ENCODE measurements at regions not wholly inside any gene's neighbourhood (a gene's known extent, or its start where the extent isn't known, plus 50 kb on each side); places are given as distances from the start of the nearest gene placed in this dataset.
"Not testable (repeated sequence)": the region's sequence is repeated elsewhere in the genome, so short reads cannot be mapped to it uniquely, and the experiment has no call there.

DNA sequence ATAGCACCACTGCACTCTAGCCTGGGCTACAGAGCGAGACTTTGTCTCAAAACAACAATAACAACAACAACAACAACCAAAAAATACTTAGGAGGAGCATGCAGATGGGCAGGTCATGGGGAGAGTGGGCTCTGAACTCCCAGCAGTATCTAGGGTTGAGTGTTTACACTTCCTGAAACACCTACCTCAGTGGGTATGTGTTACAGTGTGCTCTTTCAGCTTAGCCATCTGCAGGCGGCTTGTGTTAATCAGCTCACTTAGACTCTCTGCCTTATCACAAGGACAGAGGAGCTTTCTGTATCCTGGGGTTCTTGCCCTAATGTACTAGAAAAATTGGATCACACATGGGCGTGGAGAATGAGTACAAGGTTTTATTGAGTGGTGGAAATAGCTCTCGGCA, 340.2 kb downstream of the KIF20B start:
- FAIRE-seq, result no peak

DNA sequence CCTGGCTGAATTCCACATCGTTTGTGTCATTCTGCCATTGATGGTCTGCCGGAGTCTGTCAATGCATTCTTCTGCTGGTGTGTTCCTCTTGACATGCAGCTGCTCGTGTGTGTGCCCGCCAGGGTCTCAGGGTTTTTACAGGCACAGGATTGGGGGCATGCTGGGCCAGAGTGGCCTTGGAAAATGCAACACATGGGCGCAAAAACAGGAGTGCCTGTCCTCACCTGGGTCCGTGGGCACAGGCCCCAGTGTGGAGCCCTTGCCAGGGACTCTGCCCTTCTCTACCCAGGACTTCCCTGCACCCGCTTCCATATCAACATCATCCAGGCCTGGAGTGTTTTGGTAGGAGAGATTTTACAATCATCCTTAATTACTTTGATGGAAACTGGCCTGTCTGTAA, 340.7 kb downstream of the KIF20B start:
- no peak for FAIRE-seq

DNA sequence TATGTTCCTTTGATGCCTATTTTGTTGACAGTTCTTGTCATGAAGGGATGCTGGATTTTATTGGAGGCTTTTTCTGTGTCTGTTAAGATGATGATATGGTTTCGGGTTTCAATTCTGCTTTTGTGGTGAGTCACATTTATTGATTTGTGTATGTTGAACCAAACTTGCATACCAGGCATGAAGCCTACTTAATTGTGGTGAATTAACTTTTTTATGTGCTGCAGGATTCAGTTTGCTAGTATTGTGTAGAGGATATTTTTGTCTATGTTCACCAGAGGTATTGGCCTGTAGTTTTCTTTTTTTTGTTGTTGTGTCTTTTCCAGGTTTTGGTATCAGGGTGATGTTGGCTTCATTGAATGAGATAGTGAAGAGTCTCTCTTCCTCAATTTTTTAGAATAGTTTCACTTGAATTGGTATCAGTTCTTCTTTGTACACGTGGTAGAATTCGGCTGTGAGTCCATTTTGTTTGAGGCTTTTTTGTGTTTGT, 345.9 kb downstream of the KIF20B start:
- no peak for FAIRE-seq

DNA sequence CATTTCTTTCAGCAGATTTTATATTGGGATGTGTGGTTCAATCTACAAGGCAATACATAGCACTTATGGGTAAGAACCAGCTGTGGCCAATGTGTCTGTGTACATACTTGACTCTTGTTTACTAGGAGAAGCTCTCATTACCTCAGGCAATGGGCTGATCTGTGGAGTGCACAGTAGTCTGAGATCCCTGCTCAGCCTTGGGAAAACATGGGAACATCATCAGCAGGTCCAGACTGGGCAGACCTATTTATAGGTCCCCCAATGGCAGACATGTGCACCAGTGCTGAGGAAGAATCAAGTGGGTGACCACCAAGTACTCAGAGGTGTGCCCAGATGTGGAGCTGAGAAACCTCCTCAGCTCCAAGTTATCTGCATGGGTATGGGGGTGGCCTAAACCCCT, 349.7 kb downstream of the KIF20B start:
- FAIRE-seq, result no peak

DNA sequence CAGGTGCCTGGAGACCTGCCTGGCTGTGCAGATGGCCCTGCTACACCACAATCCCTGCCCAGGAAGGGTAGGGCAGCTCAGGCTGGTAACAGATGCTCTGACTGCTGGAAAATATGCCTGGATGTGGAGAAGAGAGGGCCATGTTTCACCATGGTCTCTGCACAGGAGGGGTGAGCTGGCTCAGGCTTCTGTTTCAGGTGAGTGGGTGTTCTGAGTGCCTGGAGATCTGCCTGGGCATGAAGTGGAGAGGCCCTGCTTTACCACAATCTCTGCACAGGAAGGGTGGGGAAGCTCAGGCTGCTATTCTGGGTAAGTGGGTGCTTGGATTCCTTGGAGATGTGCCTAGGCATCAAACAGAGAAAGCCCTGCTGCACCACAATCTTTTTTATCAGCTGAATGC, 350.1 kb downstream of the KIF20B start:
- FAIRE-seq, result no peak

DNA sequence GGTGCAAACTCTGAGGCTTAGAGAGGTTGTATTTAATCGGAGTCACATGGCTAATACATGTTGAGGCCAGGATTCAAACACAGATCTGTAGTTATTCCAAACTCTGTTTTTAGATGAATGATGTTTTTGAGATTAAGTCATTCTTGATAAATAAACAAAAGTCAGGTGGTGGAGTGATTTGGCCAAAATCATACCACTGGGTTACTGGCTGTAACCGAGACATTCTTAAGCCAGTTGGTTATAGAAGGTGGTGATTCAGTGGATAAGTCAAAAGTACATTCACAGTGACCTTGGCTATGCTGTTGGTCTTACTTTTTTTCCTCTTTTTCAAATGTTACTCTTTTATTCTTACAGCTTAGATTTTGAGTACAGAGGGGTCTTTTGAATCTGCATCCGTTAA, 361.4 kb downstream of the KIF20B start:
- no peak for FAIRE-seq

DNA sequence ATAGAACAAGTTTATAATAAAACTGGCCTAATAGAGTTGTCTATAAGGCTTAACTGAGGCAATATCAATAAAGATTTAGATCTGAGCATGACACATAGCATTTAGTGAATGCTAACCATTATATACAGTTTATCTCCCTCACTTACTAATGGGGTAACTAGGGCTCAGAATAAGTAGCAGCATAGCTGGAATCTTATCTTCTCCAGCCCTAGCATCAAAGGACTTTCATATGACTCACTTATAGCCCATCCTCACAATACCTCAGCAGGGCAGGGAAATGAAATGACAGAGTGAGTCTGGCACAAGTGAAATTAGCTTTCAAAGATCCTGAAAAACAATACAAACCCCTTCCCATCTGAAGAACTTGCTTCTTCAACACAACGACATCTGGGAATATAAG, 362.9 kb downstream of the KIF20B start:
- FAIRE-seq, result no peak

DNA sequence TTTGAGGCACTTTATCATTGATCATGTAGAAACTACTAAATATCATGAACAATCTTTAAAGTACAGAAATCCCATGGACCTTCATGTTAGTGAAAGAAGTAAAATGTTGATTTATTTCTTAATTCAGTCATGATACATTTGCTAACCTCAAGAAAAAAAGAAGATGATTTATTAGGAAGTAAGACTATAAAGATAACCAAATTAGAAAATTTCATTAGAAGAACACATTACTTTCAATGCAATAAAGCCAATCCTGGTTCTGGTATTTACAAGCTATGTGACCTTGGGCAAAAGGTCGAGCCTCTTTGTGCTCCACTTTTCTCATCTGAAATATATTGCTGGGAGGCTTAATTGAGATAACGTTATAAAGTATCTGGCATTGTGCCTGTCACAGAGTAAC, 365.0 kb downstream of the KIF20B start:
- no peak for FAIRE-seq

DNA sequence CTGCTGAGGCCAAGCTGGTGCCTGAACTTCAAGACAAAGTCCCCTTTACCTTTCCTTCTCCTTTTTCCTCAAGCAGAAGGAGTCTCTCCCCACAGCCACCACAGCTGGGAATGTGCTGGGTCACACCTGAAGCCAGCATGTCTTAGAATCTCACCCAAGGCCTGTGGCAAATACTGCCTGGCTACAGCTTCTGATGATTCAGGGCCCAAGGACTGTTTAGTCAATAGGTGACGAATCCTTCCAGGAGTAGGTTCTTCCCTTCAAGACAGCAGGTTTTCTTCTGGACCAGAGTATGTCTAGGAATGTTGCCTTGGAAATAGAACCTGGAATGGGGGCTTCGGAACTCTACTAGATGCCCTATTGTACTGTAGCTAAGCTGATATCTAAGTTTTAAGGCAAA, 374.6 kb downstream of the KIF20B start:
- FAIRE-seq, result no peak

DNA sequence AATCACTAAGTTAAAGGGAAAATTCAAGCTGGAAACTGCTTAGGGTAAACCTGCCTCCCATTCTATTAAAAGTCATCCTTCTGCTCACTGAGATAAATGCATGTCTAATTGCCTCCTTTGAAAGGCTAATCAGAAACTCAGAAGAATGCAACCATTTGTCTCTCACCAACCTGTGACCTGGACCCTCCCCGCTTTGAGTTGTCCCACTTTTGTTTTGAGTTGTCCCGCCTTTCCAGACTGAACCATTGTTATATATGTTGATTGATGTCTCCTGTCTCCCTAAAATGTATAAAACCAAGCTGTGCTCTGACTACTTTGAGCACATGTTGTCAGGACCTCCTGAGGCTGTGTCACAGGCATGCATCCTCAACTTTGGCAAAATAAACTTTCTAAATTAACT, 378.4 kb downstream of the KIF20B start:
- no peak for FAIRE-seq

DNA sequence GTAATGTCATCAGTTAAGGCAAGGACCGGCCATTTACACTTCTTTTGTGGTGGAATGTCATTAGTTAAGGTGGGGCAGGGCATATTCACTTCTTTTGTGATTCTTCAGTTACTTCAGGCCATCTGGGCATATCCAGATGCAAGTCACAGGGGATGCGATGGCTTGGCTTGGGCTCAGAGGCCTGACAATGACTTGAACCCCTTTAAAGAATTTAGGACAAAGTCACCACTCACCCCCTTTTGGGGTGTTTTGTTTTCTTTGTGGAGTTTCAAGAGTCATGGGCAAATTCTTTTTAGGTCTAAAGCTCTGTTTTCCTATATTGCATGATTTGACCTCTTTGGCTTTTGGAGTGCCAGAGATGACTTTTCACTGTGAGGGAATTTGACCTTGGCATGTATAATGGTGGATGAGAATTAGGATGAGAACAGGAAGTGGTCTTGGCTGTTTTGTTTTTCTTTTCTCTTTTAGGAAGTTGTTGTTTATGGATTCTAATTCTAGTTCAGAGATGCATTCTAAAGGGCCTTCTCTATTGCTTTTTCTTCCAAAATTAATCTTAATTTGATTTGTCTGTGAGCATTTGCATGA, 385.3 kb downstream of the KIF20B start:
- not testable (repeated sequence) for FAIRE-seq

DNA sequence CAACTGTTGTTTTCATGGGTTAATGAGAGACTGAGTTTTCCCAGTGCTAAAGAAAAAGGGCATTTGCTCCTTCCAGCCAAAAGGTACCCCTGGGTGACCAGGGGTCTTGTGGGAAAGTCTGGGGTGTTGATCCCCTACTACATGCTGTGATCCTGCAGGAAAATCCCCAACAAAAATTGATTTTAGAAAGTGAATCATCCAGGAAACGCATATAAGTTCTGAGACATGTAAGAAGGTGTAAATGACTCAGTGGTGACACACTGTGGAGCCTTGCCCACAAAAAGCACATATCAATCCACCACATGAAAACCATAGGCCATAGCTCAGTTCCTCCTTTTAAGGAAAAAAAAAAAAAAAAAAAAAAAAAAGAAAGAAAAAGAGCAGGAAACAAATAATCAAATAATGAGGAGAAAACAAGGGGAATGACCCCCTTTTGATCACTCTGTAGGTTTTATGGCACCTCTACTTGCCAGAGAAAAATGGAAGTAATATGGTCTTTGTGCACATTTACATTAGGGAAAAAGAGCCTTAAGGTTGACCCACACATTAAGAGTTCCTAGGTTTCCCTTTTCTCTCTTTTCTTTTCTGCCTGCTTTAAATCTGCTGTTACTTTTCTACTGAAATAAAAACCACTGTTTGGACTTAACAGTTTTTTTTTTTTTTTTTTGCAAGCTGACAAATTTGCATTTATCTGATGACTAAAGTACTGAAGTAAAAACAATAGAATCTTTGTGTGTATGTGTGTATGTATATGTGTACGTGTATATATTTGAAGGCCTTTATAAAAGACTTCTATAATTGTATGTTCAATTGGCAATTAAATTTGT, 386.0 kb downstream of the KIF20B start:
- no peak for FAIRE-seq

DNA sequence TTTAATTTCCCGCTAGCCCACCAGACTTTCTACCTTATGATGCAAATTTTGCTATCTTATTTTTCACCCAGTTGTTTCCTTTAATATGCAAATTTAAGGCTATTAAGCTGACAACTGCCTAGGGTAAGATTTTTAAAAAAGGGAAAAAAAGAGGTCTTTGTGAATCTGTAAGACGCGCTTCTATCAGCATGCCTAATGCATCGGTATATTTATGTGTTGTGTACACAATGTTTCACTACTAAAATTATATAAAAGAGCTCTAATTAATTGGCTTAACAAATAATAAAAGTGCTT, 386.6 kb downstream of the KIF20B start:
- no peak for FAIRE-seq

DNA sequence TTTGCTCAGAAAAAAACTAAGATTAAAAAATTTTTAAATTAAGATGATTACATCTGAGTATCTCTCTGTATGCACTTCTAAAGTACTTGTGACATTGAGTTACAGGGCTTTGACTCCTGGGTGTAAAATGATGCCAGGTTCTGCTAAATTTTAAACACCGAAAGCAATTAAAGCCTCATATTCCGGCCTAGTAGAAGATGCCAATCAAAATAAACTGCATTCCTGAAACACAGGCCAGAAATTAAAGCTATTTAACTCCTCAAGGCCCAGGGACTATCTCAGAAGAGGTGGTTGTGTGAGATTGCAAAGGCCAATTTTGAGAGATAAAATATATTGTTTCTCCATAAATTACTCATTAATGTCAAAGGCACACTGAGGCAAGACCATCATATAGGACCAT, 388.3 kb downstream of the KIF20B start:
- no peak for FAIRE-seq

DNA sequence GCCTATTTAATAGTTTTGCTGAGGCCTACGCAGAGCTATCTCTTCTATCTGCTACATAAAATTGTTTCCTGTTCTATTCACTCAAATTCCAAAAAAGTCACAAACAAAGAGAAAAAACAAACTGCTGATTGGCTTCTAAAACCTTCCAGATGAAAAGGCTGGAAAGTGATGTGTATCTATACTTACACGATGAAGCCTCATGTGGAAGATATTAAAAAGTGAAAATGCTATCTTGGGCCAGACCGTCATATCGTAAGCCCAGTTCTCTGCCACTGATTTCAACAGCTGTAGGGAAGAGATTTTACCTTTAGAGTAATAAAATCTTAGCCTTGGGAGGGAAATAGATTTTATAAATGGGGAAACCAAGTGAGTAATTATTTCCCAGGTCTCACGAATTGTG, 394.8 kb downstream of the KIF20B start:
- FAIRE-seq, result no peak

DNA sequence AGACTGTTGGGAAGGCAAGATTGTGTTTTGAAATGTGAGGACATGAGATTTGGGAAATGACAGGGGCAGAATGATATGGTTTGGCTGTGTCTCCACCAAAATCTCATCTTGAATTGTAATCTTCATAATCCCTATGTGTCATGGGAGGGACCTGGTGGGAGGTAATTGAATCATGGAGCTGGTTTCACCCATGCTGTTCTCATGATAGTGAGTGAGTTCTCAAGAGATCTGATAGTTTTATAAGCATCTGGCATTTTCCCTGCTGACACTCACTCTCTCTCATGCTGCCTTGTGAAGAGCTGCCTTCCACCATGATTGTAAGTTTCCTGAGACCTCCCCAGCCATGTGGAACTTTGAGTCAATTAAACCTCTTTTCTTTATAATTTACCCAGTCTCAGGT, 406.2 kb downstream of the KIF20B start:
- not testable (repeated sequence) for FAIRE-seq

DNA sequence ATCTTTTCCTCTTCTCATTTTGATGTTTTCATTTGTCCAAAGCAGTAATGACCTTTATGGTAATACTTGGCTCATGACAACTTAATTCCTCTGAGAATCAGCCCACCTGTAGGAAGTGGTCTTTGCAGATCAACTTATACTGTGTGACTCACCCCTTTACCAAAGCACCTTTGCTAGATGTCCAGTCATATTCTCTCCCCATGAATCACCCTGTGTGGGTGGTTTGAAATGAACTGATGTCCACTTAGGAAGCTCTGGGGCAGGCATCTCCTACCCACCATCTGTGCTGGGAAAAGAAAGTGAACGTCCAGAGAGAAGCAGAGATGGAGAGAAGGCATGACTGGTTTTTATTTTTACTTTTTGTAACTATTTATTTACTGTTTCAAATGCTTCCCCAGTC, 410.3 kb downstream of the KIF20B start:
- no peak for FAIRE-seq

DNA sequence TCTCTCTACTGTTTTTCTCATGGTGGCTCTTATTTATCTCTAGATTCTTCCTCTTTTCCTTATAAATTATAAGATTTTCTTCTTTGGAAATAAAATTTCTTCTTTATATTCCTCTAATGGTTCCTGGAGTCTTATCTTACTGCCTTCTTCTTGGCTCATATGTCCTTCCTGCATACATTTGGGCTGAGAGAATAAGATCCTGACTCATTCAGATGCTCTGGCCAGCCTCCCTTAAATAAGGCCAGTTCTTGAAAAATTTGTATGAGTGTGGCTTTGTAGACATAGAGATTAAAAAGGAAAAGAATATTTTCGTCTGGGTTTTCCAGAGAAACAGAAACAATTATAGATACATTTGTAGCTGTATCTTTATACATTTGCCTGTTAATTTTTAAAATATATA, 411.3 kb downstream of the KIF20B start:
- FAIRE-seq, result no peak

DNA sequence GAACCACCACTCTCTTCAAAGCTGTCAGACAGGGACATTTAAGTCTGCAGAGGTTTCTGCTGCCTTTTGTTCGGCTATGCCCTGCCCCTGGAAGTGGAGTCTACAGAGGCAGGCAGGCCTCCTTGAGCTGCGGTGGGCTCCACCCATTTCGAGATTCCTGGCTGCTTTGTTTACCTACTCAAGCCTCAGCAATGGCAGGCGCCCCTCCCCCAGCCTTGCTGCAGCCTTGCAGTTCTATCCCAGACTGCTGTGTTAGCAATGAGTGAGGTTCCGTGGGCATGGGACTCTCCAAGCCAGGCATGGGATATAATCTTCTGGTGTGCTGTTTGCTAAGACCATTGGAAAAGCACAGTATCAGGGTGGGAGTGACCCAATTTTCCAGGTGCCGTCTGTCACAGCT, 417.2 kb downstream of the KIF20B start:
- not testable (repeated sequence) for FAIRE-seq

DNA sequence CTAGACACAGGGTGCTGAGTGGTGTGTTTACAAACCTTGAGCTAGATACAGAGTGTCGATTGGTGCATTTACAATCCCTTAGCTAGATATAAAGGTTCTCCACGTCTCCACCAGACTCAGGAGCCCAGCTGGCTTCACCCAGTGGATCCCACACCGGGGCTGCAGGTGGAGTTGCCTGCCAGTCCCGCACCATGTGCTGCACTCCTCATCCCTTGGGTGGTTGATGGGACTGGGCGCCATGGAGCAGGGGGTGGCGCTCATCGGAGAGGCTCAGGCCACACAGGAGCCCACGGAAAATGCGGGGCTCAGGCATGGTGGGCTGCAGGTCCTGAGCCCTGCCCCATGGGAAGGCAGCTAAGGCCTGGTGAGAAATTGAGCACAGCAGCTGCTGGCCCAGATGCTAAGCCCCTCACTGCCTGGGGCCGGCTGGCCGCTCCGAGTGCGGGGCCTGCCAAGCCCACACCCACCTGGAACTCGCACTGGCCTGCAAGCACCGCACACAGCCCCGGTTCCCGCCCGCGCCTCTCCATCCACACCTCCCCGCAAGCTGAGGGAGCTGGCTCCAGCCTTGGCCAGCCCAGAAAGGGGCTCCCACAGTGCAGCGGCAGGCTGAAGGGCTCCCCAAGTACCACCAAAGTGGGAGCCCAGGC, 418.4 kb downstream of the KIF20B start:
- FAIRE-seq, result not testable (repeated sequence)

DNA sequence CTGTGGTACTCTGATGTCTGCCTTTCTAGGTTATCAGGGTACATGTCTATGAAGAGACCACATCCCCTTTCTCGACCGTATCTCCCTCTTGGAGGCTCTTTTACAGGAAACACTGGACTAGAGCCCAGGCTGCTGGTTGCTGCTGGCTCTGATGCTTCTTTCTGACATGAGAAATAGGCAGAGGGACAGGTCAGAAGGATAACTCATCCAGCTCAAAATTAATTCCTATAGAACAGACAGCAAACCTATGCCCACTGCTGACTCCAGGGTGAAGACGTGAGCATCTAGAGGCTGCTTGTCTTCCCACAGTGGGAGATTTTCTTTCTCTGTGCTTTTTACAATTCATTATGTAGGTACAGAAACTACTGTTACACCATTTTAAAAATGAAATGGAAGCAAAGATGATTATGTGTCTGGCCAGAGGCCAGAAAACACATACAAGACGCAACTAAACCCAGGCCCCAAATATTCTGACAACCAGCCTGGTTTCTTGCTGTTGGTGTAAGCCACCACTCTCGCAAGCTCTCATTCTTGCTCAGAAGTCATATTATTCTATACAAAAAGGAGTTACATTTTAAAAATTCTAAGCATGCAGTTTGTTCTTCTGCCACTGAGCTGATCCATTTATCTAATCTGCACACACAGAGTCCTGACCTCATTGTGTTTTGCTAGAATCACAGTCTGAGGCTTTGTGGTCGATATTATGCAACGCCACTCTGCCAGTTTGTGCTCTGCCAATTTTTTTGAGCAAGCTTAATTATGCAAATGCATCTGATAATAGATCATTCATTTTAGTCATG, 424.3 kb downstream of the KIF20B start:
- no peak for FAIRE-seq

DNA sequence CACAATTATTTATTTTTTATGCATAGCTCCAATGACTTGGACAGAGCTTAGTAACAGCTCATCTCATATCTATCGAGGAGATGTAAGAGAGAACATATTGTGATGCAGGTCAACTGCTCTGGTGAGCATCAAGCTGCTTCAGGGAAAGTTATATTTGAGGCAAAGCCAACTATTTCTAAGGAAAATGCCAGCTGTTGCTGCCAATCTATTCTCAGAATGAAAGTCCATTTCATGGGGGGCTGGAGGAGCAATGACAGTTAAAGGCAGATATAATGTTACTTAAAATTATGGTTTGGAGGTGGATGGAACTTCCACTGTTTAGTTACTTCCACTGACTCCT, 424.8 kb downstream of the KIF20B start:
- no peak for FAIRE-seq

DNA sequence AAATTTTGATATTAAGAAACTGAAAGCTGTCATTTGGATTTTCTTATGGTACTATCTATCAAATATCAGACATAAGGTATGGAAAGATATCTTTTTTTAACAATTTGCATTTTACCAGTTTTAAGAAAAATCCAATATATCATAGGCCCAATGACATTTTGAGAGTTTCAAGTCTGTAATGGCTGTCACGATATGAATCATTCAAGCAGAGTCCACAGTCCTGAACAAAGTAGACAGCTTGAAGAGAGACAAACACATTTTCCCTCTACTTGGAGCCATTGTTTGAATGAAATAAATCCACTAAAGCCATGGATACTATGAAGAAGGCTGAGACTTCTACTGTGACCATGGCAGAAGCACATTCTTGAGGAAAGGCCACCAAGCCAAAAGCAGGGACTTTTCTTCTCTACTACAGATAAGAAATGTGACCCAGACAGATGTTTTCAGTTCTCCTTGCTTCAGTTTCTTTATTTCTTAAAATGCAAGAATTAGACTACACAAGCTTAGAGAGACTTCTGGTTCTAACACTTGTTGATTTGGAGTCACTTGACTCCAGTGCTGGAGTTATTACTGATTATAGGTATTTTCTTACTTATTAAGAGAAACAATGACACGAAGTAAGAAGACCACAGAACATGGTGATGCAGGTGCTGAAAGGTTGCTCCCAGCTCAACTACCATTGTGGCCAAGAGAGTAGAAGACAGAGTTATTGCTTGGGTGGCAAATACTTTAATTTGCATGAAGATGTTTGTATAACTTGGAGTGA, 429.1 kb downstream of the KIF20B start:
- FAIRE-seq, result no peak

All from islet of Langerhans (tissue), 1 donor.